LNCAP (cell line): ENCODE measurements at regions not wholly inside any gene's neighbourhood (a gene's known extent, or its start where the extent isn't known, plus 50 kb on each side); places are given as distances from the start of the nearest gene placed in this dataset.

Experiments
- CTCF ChIP-seq: fragments of 450-650 bp; IDR thresholded peaks from 2 replicates; pipeline ENCODE4 v1.5.1; 2017; ENCODE audit warnings: mild to moderate bottlenecking

- no peak for TF ChIP-seq CTCF
These were observed 70.2 kb downstream of the RND3 start for GRCh38 chr2:150417278-150417677.

GRCh38 chr2:150415022-150415421 is 72.4 kb downstream of the RND3 start:
- no peak for TF ChIP-seq CTCF

GRCh38 chr2:150413910-150414309 is 73.6 kb downstream of the RND3 start:
- no peak for TF ChIP-seq CTCF

- TF ChIP-seq CTCF = no peak
These were observed 74.1 kb downstream of the RND3 start for GRCh38 chr2:150413366-150413765.

- no peak for TF ChIP-seq CTCF
These were observed 76.7 kb downstream of the RND3 start for GRCh38 chr2:150410809-150411208.

GRCh38 chr2:150409196-150409595 is 78.3 kb downstream of the RND3 start:
- TF ChIP-seq CTCF = no peak

- no peak for TF ChIP-seq CTCF
These were observed 83.3 kb downstream of the RND3 start for GRCh38 chr2:150404147-150404546.

GRCh38 chr2:150403457-150403856 is 84.0 kb downstream of the RND3 start:
- no peak for TF ChIP-seq CTCF
